ENCODE measurements at regions not wholly inside any gene's neighbourhood (a gene's known extent, or its start where the extent isn't known, plus 50 kb on each side); places are given as distances from the start of the nearest gene placed in this dataset.

DNA sequence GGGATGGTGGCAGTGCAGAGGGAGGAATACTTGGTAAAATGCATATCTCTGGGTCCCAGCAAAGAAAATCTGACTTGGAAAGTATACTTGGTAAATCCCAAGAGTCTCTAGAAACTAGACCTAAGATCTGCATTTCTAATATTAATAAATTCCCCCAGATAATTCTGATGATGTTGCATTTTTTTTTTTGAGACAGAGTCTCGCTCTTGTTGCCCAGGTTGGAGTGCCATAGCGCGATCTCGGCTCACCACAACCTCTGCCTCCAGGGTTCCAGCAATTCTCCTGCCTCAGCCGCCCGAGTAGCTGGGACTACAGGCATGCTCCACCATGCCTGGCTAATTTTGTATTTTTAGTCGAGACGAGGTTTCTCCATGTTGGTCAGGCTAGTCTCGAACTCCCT, 97.9 kb upstream of the ANK3 start:
- no peak for DNase-seq (ENCODE audit: low spot score, unreplicated experiment)
- H3K27me3 Mint-ChIP-seq, result peaks cover 8% of the 10 kb centered on the region
- peak overlapping the region; percentile 35 for H3K27ac Mint-ChIP-seq
- no peak overlapping the region for H3K4me3 Mint-ChIP-seq (ENCODE audit: low read depth)
- H3K9me3 Mint-ChIP-seq (ENCODE audit: low read depth), result peaks cover 4% of the 10 kb centered on the region
- no peaks in the 10 kb centered on the region for H3K36me3 Mint-ChIP-seq (ENCODE audit: insufficient read depth)
- peaks cover 9% of the 10 kb centered on the region for H3K4me1 Mint-ChIP-seq (ENCODE audit: low read depth)
- TF ChIP-seq, protein P1, sequence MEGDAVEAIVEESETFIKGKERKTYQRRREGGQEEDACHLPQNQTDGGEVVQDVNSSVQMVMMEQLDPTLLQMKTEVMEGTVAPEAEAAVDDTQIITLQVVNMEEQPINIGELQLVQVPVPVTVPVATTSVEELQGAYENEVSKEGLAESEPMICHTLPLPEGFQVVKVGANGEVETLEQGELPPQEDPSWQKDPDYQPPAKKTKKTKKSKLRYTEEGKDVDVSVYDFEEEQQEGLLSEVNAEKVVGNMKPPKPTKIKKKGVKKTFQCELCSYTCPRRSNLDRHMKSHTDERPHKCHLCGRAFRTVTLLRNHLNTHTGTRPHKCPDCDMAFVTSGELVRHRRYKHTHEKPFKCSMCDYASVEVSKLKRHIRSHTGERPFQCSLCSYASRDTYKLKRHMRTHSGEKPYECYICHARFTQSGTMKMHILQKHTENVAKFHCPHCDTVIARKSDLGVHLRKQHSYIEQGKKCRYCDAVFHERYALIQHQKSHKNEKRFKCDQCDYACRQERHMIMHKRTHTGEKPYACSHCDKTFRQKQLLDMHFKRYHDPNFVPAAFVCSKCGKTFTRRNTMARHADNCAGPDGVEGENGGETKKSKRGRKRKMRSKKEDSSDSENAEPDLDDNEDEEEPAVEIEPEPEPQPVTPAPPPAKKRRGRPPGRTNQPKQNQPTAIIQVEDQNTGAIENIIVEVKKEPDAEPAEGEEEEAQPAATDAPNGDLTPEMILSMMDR (IDR thresholded peaks at IDR 0.05; ENCODE audit: unreplicated experiment), result no peak

DNA sequence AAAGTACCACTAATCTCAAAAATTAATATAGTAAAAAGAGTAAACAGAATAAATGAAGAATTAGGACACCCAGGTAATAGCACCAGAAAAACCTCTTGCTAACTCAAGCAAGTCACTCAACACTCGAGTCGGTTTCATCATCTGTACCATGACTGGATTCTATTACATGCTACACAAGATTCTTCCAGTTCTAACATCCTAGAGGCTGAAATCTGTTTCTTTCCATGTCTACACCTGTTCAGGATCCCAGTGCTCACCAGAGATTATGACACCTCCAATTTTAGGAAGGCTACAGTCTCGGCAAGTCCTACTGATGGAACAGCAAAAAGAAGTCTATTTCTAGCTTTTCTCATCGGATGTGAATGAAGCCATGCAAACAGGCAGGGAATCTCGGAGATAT, 95.3 kb upstream of the ANK3 start:
- H3K9me3 Mint-ChIP-seq (ENCODE audit: low read depth), result peaks cover 4% of the 10 kb centered on the region
- no peaks in the 10 kb centered on the region for H3K36me3 Mint-ChIP-seq (ENCODE audit: insufficient read depth)
- TF ChIP-seq, protein P1 (IDR thresholded peaks at IDR 0.05; ENCODE audit: unreplicated experiment), result no peak
- no peak overlapping the region for H3K4me3 Mint-ChIP-seq (ENCODE audit: low read depth)
- no peak for DNase-seq (ENCODE audit: low spot score, unreplicated experiment)
- no peak overlapping the region for H3K27ac Mint-ChIP-seq
- peaks cover 13% of the 10 kb centered on the region for H3K4me1 Mint-ChIP-seq (ENCODE audit: low read depth)
- H3K27me3 Mint-ChIP-seq, result peaks cover 17% of the 10 kb centered on the region

DNA sequence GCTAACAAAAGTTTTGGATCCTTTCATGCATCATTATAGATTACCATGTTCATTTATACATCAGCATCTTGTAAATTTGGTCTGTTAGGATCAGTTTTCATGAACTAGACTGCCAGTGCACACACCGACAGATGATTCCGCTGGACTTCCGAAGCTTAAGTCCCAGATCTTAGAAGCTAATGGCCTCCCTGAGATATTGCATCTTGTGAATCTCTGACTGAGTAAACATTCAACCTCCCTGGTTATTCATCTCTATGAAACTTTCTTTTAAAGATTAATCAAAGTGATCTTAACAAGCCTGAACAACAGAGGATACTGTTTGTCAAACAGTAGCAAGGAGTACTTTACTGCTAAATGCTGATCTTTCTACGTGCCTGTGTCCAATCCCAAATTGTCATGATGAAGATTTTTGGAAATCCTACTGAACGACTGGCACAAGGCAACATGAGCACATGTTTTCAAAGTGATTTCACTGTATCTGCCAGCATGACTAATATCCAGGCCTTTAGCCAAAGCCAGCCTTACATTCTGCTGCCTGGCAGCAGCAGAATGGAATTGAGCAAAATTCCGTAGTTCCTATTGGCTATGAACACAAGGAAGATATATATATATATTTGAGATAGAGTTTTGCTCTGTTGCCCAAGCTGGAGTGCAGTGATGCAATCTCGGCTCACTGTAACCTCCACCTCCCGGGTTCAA, 91.3 kb upstream of the ANK3 start:
- TF ChIP-seq, protein P1 (IDR thresholded peaks at IDR 0.05; ENCODE audit: unreplicated experiment), result no peak
- Mint-ChIP-seq H3K36me3 (ENCODE audit: insufficient read depth) (no peaks in the 10 kb centered on the region), H3K27me3 (peaks cover 19% of the 10 kb centered on the region), H3K4me3 (ENCODE audit: low read depth) (no peak overlapping the region), H3K4me1 (ENCODE audit: low read depth) (peaks cover 11% of the 10 kb centered on the region), H3K9me3 (ENCODE audit: low read depth) (peaks cover 4% of the 10 kb centered on the region), H3K27ac (no peak overlapping the region)
- no peak for DNase-seq (ENCODE audit: low spot score, unreplicated experiment)

DNA sequence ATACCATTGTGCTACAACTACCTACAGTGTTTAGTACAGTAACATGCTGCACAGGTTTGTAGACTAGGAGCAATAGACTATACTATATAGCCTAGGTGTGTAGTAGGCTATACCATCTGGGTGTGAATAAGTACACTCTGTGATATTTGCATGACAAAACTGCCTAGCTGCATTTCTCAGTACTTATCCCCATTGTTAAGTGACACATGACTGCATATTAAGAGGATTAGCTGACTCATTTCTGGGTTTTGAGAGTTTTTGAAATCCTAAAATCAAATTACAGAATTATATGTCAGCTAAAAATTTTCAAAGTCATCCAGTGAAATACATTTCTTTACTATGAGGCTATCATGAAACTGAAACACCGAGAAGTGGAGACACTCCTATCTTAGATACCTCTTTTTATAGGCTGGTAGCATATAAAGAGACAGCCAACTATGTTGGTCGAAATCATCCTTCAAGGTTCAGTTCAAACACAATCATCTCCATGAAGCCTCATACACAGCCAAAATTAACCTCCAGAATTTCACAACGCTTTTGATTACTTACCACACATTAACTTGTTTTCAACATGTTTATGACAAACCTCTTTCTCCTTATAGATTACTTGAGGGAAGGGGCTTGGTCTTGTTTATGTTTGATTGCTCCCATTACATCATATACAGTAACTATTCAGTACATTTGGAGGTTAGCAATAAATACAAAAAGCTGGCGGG, 89.8 kb upstream of the ANK3 start:
- TF ChIP-seq, protein P1 (IDR thresholded peaks at IDR 0.05; ENCODE audit: unreplicated experiment), result no peak
- peaks cover 12% of the 10 kb centered on the region for H3K27me3 Mint-ChIP-seq
- no peak overlapping the region for H3K27ac Mint-ChIP-seq
- DNase-seq (ENCODE audit: low spot score, unreplicated experiment), result no peak
- no peak overlapping the region for H3K4me3 Mint-ChIP-seq (ENCODE audit: low read depth)
- H3K4me1 Mint-ChIP-seq (ENCODE audit: low read depth), result peaks cover 11% of the 10 kb centered on the region
- peaks cover 4% of the 10 kb centered on the region for H3K9me3 Mint-ChIP-seq (ENCODE audit: low read depth)
- no peaks in the 10 kb centered on the region for H3K36me3 Mint-ChIP-seq (ENCODE audit: insufficient read depth)

DNA sequence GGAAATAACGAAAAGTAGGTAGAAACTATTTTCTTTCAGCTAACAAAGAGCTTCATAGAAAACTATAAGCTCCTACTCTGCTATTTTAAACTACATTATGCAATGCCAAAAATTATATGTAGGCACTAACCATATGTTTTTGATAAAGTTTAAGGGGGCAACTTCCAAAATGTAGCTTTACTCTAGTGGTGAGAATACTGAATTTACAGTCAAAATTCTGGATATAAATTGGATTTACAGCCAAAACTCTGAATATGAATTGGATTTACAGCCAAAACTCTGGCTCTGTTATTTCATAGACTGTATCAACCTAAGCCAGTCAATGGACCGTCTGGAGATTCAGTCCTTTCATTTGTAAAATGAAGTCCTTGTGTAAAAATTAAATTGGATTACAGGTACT, 86.8 kb upstream of the ANK3 start:
- Mint-ChIP-seq H3K36me3 (ENCODE audit: insufficient read depth) (peaks cover 3% of the 10 kb centered on the region), H3K9me3 (ENCODE audit: low read depth) (no peaks in the 10 kb centered on the region), H3K27me3 (peaks cover 4% of the 10 kb centered on the region), H3K27ac (no peak overlapping the region), H3K4me3 (ENCODE audit: low read depth) (no peak overlapping the region), H3K4me1 (ENCODE audit: low read depth) (peaks cover 4% of the 10 kb centered on the region)
- TF ChIP-seq, protein P1 (IDR thresholded peaks at IDR 0.05; ENCODE audit: unreplicated experiment), result no peak
- DNase-seq (ENCODE audit: low spot score, unreplicated experiment), result no peak

All from progenitor cell of endocrine pancreas (in vitro differentiated cells).